ENCODE measurements at regions not wholly inside any gene's neighbourhood (a gene's known extent, or its start where the extent isn't known, plus 50 kb on each side); places are given as distances from the start of the nearest gene placed in this dataset.

- no peak for DNase-seq
Measured at GRCh38 chr13:71300602-71301001, 566.4 kb downstream of the DACH1 start.

GRCh38 chr13:71291842-71292146 lies 575.2 kb downstream of the DACH1 start:
- DNase-seq, result peak in 1 of 2 donors; percentile 8

- peak; percentile 78 to 86 for DNase-seq
Measured at GRCh38 chr13:71290963-71291841, 575.8 kb downstream of the DACH1 start.

GRCh38 chr13:71289980-71290379 lies 577.0 kb downstream of the DACH1 start:
- peak in 1 of 2 donors; percentile 2 for DNase-seq

- peak in 1 of 2 donors; percentile 5 for DNase-seq
Measured at GRCh38 chr13:71285700-71286099, 581.3 kb downstream of the DACH1 start.

GRCh38 chr13:71278512-71278911 lies 588.5 kb downstream of the DACH1 start:
- no peak for DNase-seq

- no peak for DNase-seq
Measured at GRCh38 chr13:71274923-71275608, 591.9 kb downstream of the DACH1 start.

GRCh38 chr13:71261256-71261655 lies 605.7 kb downstream of the DACH1 start:
- DNase-seq, result no peak

GRCh38 chr13:71260246-71260645 lies 606.8 kb downstream of the DACH1 start:
- DNase-seq, result no peak

- no peak for DNase-seq
Measured at GRCh38 chr13:71255633-71256032, 611.4 kb downstream of the DACH1 start.

GRCh38 chr13:71254384-71254783 lies 612.6 kb downstream of the DACH1 start:
- DNase-seq, result no peak

- no peak for DNase-seq
Measured at GRCh38 chr13:71252184-71252704, 614.8 kb downstream of the DACH1 start.

GRCh38 chr13:71251292-71251951 lies 615.6 kb downstream of the DACH1 start:
- no peak for DNase-seq

GRCh38 chr13:71249011-71249410 lies 618.0 kb downstream of the DACH1 start:
- DNase-seq, result no peak

GRCh38 chr13:71244161-71244560 lies 622.8 kb downstream of the DACH1 start:
- no peak for DNase-seq

GRCh38 chr13:71242201-71242600 lies 624.8 kb downstream of the DACH1 start:
- no peak for DNase-seq

- DNase-seq, result no peak
Measured at GRCh38 chr13:71240911-71241310, 626.1 kb downstream of the DACH1 start.

- DNase-seq, result no peak
Measured at GRCh38 chr13:71237332-71237731, 629.7 kb downstream of the DACH1 start.

GRCh38 chr13:71219698-71220415 lies 647.1 kb downstream of the DACH1 start:
- no peak for DNase-seq

- no peak for DNase-seq
Measured at GRCh38 chr13:71218960-71219359, 648.0 kb downstream of the DACH1 start.

GRCh38 chr13:71217827-71218226 lies 649.2 kb downstream of the DACH1 start:
- DNase-seq, result no peak

- DNase-seq, result no peak
Measured at GRCh38 chr13:71214821-71215220, 652.2 kb downstream of the DACH1 start.

- no peak for DNase-seq
Measured at GRCh38 chr13:71214357-71214756, 652.6 kb downstream of the DACH1 start.

All from CD4-positive, alpha-beta T cell treated with Interleukin-1 beta for 1 hour (primary cell).